WERI-Rb-1 (cell line): ENCODE measurements at regions not wholly inside any gene's neighbourhood (a gene's known extent, or its start where the extent isn't known, plus 50 kb on each side); places are given as distances from the start of the nearest gene placed in this dataset.
"Not testable (repeated sequence)": the region's sequence is repeated elsewhere in the genome, so short reads cannot be mapped to it uniquely, and the experiment has no call there.

Experiments used
- DNase-seq: peaks from one replicate; pipeline ENCODE4 v3.0.0-alpha.2; 2020
- H3K27ac ChIP-seq: fragments of 250-450 bp; sonication (Bioruptor Pico); 2 replicates; pipeline ENCODE4 v1.5.1; 2020; ENCODE audit warnings: mild to moderate bottlenecking, moderate library complexity
- H3K27me3 ChIP-seq: fragments of 250-450 bp; sonication (Bioruptor Pico); 2 replicates; pipeline ENCODE4 v1.5.1; 2021; ENCODE audit warnings: mild to moderate bottlenecking, low read depth, moderate library complexity; ENCODE audit not compliant: insufficient read depth, severe bottlenecking
- H3K36me3 ChIP-seq: fragments of 250-450 bp; sonication (Bioruptor Pico); 2 replicates; pipeline ENCODE4 v1.5.1; 2020; ENCODE audit warnings: mild to moderate bottlenecking, moderate library complexity
- H3K4me3 ChIP-seq: 2 replicates; pipeline ENCODE4 v1.5.1; 2011; ENCODE audit warnings: low read depth, mild to moderate bottlenecking, control low read depth, low read length
- H3K9me3 ChIP-seq: fragments of 250-450 bp; sonication (Bioruptor Pico); 2 replicates; pipeline ENCODE4 v1.5.1; 2021; ENCODE audit warnings: mild to moderate bottlenecking, moderate library complexity; ENCODE audit not compliant: severe bottlenecking
- TF ChIP-seq, protein P1 (sequence below): IDR thresholded peaks from 2 replicates; pipeline ENCODE4 v1.5.1; 2011; ENCODE audit warnings: low read depth, mild to moderate bottlenecking, control low read depth, inconsistent platforms, low read length

DNA sequence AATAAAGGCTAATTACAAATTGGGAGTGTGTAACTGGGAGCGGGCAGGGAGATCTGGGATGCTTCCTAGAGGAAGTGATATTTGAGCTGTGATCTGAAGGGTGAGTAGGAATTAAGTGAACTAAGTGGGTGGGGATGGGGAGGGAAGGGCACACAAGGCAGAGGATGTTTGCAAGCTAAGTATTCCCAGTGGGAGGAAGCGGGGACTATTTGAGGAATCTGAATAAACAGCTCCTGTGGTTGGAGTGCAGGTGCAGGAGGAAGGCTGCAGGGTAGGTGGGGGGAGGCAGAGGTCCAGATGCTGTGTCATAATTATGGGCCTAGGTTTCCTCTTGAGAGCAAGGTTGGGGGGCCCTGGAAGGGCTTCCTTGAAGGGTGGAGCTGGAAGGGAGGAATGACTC lies 102.1 kb upstream of the HS3ST2 start:
- Histone ChIP-seq H3K27ac (no peak overlapping the region), H3K9me3 (peaks cover 6% of the 10 kb centered on the region)
- no peak for DNase-seq

DNA sequence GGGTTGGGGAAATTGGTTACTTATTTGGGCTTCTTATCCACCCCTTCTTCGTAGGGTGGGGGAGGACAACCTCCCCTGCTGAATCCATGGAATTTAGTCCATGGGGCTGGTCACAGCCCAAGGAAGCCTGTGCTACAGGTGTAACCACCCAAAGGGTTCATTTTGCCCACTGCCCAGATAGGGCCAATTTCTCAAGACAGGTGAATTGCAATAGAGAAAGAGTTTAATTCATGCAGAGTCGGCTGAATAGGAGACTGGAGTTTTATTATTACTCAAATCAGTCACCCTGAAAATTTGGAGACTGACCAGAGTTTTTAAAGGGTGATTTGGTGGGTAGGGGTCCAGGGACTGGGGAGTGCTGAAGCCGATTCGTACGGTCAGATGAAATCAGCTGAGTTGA lies 101.5 kb upstream of the HS3ST2 start:
- peaks cover 6% of the 10 kb centered on the region for H3K9me3 ChIP-seq
- H3K27me3 ChIP-seq, result no peaks in the 10 kb centered on the region
- H3K27ac ChIP-seq, result no peak overlapping the region
- DNase-seq, result no peak
- no peak overlapping the region for H3K4me3 ChIP-seq
- H3K36me3 ChIP-seq, result no peaks in the 10 kb centered on the region
- TF ChIP-seq, protein P1, sequence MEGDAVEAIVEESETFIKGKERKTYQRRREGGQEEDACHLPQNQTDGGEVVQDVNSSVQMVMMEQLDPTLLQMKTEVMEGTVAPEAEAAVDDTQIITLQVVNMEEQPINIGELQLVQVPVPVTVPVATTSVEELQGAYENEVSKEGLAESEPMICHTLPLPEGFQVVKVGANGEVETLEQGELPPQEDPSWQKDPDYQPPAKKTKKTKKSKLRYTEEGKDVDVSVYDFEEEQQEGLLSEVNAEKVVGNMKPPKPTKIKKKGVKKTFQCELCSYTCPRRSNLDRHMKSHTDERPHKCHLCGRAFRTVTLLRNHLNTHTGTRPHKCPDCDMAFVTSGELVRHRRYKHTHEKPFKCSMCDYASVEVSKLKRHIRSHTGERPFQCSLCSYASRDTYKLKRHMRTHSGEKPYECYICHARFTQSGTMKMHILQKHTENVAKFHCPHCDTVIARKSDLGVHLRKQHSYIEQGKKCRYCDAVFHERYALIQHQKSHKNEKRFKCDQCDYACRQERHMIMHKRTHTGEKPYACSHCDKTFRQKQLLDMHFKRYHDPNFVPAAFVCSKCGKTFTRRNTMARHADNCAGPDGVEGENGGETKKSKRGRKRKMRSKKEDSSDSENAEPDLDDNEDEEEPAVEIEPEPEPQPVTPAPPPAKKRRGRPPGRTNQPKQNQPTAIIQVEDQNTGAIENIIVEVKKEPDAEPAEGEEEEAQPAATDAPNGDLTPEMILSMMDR, result no peak

More for the DNA sequence above, 102.1 kb upstream of the HS3ST2 start:
- TF ChIP-seq, protein P1, result no peak
- no peaks in the 10 kb centered on the region for H3K36me3 ChIP-seq
- no peaks in the 10 kb centered on the region for H3K27me3 ChIP-seq
- no peak overlapping the region for H3K4me3 ChIP-seq

DNA sequence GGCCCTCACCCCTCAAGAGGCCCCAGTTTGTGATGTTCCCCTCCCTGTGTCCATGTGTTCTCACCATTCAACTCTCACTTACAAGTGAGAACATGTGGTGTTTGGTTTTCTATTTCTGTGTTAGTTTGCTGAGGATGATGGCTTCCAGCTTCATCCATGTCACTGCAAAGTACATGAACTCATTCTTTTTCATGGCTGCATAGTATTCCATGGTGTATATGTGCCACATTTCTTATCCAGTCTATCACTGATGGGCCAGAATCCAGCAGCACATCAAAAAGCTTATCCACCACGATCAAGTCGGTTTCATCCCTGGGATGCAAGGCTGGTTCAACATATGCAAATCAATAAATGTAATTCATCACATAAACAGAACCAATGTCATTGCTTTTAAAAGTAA lies 95.4 kb upstream of the HS3ST2 start:
- H3K9me3 ChIP-seq, H3K36me3 ChIP-seq, H3K27me3 ChIP-seq, H3K27ac ChIP-seq, H3K4me3 ChIP-seq, DNase-seq: not testable (repeated sequence)

DNA sequence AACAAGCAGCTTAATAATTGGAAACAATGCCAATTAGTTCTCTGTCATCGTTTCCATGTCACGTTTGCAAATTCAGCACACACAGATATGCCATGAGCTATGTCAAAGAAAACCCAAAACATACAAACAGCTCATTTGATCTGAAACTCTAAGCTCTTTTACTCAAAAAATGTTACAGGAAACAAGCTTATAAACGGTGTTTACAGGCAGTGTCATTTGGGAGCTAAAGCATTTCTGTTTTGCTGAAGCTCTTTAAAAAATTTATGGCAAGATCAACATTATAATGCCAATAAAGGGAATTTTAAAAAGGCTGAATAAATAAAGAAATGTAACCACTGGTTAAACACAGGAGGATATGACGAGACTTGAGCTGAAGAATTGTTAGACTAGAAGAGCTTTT lies 94.0 kb upstream of the HS3ST2 start:
- Histone ChIP-seq H3K27ac (no peak overlapping the region), H3K27me3 (no peaks in the 10 kb centered on the region), H3K9me3 (peaks cover 3% of the 10 kb centered on the region), H3K36me3 (no peaks in the 10 kb centered on the region), H3K4me3 (no peak overlapping the region)
- TF ChIP-seq, protein P1, result no peak
- no peak for DNase-seq

DNA sequence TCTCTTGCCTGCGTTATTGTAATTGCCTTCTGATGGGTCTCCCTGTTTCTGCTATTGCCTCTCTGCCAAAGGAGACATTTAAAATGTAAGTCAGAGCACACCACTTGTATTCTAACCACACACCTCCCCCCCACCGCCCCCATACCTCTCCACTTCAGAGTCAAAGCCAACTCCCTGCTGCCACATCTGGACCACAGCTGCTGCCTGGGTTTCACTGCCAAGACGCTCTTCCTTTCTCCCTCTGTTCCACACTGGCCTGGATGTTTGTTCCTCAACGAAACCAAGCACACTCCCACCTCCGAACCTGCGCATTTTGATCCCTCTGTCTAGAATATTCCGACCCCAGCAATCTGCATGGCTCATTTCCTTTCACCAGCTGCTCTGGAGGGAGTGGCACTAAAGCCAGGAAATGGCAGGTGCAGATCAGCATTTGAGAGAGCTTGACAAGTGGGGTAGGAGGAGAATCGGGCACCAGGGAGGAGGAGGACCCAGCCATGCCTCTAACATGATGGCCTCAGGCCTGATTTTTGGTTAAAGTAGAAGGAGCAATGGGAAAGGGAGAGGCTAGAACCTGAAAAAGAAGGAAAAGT lies 92.4 kb upstream of the HS3ST2 start:
- Histone ChIP-seq H3K27ac (no peak overlapping the region), H3K4me3 (no peak overlapping the region)

DNA sequence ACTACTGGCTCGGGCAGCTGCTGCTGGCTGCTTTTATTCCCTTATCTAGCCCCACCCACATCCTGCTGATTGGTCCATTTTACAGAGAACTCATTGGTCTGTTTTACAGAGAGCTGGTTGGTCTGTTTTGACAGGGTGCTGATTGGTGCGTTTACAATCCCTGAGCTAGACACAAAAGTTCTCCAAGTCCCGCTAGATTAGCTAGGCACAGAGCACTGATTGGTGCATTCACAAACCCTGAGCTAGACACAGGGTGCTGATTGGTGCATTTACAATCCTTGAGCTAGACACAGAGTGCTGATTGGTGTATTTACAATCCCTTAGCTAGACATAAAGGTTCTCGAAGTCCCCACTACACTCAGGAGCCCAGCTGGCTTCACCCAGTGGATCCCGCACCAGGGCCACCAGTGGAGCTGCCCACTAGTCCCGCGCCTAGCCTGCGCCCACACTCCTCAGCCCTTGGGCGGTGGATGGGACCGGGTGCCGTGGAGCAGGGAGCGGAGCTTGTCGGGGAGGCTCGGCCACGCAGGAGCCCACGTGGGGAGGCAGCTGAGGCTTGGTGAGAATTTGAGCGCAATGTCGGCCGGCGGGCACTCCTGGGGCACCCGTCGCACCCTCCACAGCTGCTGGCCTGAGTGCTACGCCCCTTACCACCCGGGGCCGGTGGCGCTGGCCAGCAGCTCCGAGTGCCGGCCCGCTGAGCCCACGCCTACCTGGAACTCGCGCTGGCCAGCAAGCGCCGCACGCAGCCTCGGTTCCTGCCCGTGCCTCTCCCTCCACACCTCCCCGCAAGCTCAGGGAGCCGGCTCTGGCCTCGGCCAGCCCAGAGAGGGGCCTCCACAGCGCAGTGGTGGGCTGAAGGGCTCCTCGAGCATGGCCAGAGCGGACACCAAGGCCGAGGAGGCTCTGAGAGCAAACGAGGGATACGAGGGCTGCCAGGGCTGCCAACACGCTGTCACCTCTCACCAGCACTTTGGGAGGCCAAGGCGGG lies 91.1 kb upstream of the HS3ST2 start:
- H3K36me3 ChIP-seq, DNase-seq, H3K27ac ChIP-seq, H3K4me3 ChIP-seq, H3K27me3 ChIP-seq, H3K9me3 ChIP-seq: not testable (repeated sequence)

More for the DNA sequence above, 92.4 kb upstream of the HS3ST2 start:
- H3K27me3 ChIP-seq, result no peaks in the 10 kb centered on the region
- DNase-seq, result no peak
- TF ChIP-seq, protein P1, result no peak
- H3K36me3 ChIP-seq, result no peaks in the 10 kb centered on the region
- H3K9me3 ChIP-seq, result peaks cover 3% of the 10 kb centered on the region
